ENCODE measurements at regions not wholly inside any gene's neighbourhood (a gene's known extent, or its start where the extent isn't known, plus 50 kb on each side); places are given as distances from the start of the nearest gene placed in this dataset.

DNA sequence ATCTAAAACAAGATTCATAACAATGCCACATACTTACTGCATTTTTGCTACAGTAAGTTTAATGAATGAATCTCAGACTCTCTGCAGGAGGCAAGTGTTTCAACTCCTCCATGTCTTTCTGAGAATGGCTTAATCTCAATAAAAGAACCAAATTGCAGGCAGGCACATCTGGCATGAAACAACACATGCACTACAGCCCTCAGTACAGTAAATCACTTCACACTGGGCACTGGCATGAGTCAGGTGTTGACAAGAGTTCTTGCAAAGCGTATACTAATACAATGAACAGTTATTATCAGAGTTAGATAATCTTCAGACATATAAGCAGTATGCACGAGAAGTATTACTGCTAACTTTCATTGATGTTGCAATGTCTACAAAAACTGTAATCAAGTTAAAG, 1386.8 kb downstream of the MRPL39 start:
- DNase-seq (ENCODE audit: low read depth) = no peak

GRCh38 chr21:24217151-24217550, 1390.1 kb downstream of the MRPL39 start:
- DNase-seq (ENCODE audit: low read depth) = no peak

DNA sequence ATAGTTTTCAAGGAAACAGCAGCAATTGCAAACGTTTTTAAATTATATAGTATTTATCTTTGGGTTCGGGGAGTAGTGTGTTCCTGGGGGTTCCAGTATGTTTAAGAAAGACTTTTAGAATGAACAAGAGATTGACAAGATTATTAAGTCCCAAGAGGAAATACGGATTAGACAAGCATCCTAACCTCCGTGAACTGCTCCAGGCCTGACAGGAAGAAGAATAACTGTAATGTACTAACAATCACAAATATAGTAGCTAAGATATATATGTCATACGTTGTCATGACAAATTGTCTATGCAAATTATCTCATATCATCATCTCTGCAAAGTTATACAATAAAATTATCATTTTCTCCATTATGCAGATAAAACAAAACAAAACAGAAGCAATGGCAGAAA, 1397.2 kb downstream of the MRPL39 start:
- no peak for DNase-seq (ENCODE audit: low read depth)

- no peak for DNase-seq (ENCODE audit: low read depth)
These were observed 1398.6 kb downstream of the MRPL39 start for GRCh38 chr21:24208562-24209260.

GRCh38 chr21:24205319-24205718, 1402.0 kb downstream of the MRPL39 start:
- DNase-seq (ENCODE audit: low read depth) = no peak

DNA sequence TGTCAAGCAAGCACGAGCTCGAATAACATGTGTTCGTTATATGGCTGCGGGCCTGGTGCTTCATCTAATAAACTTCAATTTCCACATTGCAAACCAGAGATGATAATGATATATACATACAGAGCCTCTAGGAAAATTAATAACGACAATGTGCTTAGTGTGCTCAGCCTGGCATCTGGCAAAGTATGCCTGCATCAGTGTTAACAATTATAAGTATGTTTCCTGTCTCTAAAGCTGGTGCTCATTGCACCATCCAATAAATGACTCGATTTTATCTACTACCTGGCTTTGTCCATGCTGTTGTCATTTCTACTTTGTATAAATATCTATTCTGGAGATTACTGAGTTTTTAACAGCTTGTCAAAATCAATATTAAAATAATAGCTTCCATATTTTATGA, 1402.6 kb downstream of the MRPL39 start:
- no peak for DNase-seq (ENCODE audit: low read depth)

- DNase-seq (ENCODE audit: low read depth) = no peak
These were observed 1407.2 kb downstream of the MRPL39 start for GRCh38 chr21:24200052-24200451.

DNA sequence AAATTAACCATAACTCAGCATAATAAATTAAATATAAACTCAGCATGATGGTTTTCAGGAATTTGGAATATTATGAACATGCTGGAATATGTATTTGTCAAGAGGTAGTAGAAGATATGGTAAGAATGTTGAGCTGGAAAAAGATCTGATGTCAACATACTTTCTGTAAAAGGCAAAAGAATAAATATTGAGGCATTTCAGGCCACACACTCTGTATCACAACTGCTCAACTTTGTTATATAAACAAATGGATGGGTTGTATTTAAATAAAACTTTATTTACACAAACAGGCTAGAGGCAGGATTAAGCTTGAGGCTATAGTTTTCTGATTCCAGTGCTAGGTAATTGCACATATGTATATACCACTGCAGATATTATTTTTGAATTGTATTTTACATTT, 1409.4 kb downstream of the MRPL39 start:
- DNase-seq (ENCODE audit: low read depth) = no peak

DNA sequence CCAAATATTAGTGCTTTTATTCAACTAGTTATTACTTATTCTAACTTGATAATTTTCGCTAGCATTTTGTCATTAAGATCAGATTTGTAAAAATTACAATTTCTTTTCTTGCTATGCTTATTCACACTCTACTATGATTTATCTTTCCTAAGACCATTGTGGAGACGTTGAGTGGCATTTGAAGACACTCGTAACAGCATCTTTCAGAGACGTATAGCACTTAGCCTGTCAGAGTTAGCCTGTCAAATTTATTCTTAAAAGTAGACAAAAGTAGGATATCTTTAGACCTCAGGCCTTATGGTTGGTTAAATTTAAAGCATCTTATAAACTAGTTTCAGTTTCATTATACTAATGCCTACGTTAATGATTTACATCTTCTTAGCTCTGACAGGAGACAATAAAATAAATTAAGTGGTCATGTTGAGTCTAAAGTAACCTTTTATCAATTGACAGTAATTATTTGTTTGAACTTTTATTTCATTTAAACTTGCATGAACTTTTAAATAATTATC, 1410.1 kb downstream of the MRPL39 start:
- DNase-seq (ENCODE audit: low read depth) = no peak

DNA sequence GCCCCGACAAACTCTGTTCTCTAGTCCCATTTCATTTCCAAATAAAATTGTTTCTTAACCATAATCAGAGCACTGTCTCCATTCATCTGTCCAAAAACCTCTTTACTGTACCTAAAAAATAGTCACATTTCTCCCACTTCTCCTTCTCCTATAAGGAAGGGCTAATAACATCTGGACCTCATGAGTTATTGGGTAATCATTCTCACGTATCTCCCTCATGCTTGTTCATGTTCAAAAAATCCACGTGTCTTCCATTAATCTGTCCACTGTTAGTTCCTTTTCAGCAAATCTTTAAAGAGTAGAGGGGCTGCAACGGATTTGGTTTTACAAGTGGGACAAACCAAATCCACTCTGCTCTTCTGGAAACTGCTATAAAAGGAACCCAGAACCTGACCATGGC, 1418.8 kb downstream of the MRPL39 start:
- DNase-seq (ENCODE audit: low read depth) = no peak

DNA sequence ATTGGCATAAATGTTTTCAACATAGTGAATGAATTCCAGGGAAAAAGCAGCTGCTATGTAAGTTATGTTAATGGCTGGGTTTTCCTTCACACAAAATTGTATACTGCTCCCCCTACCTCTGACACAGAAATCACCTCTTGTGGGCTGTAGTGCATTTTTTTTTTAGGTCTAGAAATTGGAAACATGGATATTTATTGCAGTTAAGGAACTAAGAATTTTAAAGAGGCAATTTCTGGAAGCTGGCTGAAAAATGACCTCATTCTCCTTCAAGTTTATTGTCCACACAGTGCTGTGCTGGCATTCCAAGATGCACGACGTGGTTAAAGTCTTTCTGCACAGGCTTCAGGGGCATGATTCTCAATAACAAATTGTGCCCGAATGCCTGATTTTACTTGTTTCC, 1424.2 kb downstream of the MRPL39 start:
- no peak for DNase-seq (ENCODE audit: low read depth)

GRCh38 chr21:24179110-24179509, 1428.2 kb downstream of the MRPL39 start:
- no peak for DNase-seq (ENCODE audit: low read depth)

DNA sequence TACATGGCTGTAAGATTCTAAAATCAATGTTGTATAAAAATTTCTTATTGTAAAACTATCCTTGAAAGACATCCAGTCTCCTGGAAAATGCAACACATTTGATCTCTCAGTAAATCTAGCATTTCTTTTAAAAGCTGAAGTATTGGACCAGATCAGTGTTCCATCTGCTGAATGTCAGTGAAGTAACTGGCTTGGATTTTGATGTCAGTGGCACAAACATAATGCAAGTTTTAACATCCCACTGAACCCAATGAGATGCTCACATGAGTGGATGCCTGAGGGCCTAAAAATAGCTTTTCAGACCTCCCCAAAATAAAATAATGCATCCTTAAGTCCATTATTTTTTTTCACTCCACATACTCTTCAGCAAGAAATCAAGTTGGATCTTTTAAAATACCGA, 1432.2 kb downstream of the MRPL39 start:
- DNase-seq (ENCODE audit: low read depth) = no peak

GRCh38 chr21:24171736-24172135, 1435.5 kb downstream of the MRPL39 start:
- no peak for DNase-seq (ENCODE audit: low read depth)

GRCh38 chr21:24163539-24163938, 1443.7 kb downstream of the MRPL39 start:
- no peak for DNase-seq (ENCODE audit: low read depth)

GRCh38 chr21:24160528-24160927, 1446.8 kb downstream of the MRPL39 start:
- DNase-seq (ENCODE audit: low read depth) = no peak

DNA sequence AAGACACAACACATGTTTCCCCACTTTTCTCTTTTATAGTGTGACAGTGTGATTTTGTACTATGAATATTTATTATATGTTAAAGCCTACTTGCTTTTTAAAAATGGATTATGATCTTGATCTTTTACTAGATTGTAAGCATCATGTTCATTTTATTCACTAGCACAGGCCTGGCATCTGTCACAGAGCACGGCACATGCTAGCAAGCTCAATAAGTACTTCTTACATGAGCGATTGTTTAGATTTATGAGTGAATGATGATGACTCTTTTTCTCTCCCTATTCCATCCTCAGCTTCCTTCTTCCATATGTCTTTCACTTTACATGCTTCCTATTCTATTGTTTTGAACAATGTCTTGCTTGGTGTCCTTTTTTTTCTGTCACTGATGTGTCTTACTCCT, 1454.1 kb downstream of the MRPL39 start:
- DNase-seq (ENCODE audit: low read depth) = no peak

DNA sequence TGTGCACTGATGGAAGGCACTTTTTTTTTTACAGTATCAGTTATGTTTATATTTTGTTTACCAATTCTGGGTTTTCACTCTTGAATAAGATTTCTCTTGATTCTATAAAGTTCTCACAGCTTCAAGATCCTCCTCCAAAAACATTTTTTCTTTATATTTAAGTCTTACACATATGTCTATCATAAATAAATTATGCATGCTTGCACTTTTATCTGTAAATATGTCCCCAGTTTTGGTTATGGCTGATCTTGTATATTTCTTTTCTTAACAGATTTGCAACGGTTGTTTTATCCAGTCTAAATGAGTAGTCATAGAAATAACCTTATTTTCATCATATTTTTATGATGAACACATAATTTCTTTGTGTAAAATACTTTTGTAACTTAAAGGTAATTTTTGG, 1456.5 kb downstream of the MRPL39 start:
- DNase-seq (ENCODE audit: low read depth) = no peak

DNA sequence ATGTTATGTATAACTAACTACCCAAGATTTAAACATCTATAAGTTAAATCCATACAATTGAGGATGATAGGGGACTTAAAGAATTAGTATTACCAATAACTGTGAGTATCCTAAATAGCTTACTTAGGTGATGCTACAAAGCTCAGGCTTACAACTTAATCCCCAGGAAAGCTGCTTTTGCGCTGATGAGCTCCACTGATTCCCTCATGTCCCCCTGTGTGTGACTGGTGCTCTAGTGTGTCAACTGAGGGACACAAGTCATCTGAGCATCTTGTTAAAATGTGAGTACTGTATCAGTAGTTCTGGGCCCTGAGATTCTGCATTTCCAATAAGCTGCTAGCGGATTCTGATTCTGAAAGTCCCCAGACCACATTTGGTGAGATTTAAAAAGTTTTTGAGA, 1458.8 kb downstream of the MRPL39 start:
- no peak for DNase-seq (ENCODE audit: low read depth)

- DNase-seq (ENCODE audit: low read depth) = no peak
These were observed 1459.6 kb downstream of the MRPL39 start for GRCh38 chr21:24147674-24148073.

DNA sequence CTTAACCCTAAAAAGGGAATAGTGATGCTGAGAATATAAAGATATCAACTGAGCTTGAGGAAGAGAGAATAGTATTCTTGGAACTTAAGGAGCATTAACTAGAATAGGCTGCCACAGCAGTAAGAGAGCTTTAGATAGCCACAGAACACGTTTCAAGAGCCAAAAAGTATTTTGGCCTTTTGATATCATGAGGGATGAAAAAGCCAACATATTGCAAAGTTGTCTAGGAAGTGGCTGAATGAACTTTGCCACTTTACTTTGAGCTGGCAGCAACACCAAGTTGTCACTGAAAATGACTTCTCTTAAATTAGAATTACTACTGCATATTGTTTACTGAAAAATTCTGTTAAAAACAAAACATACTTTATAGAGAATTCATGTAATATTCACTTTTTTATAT, 1476.2 kb downstream of the MRPL39 start:
- DNase-seq (ENCODE audit: low read depth) = no peak

GRCh38 chr21:24127651-24128050, 1479.6 kb downstream of the MRPL39 start:
- DNase-seq (ENCODE audit: low read depth) = no peak

GRCh38 chr21:24123785-24124184, 1483.5 kb downstream of the MRPL39 start:
- DNase-seq (ENCODE audit: low read depth) = no peak

DNA sequence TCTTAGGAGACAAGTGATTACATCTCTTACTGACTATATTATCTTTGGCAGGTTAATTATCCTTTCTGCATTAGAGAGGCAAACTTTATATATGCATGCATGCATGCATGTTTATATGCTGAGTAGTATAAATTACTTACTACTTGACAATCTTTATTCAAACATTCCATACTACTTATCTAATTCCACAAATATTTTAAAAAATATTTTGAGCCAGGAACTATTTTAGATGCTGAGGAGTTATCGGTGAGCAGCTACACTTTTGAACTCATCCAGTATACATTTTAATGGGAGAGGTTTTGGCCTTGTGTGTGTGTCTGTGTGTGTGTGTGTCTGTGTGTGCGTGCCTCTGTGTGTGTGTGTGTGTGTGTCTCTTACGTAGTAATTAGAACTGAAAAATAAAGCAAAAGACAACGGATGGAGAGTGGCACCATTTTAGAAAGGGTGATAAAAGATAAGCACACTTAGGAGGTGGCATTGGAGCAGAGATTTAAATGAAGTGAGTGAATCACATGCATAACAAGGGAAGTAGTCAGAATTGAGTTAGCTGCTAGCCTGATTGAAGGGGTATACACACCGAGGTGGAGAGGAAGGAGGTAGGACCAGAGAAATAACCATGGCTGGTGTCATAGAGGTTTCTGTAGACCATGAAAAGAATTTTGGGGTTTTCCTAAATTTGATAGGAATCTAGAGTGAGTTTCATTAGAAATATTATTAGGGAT, 1488.4 kb downstream of the MRPL39 start:
- DNase-seq (ENCODE audit: low read depth) = no peak
